ENCODE measurements at regions not wholly inside any gene's neighbourhood (a gene's known extent, or its start where the extent isn't known, plus 50 kb on each side); places are given as distances from the start of the nearest gene placed in this dataset.
A peak's percentile ranks its signal among the peaks of the same experiment; 100 is the strongest.

DNA sequence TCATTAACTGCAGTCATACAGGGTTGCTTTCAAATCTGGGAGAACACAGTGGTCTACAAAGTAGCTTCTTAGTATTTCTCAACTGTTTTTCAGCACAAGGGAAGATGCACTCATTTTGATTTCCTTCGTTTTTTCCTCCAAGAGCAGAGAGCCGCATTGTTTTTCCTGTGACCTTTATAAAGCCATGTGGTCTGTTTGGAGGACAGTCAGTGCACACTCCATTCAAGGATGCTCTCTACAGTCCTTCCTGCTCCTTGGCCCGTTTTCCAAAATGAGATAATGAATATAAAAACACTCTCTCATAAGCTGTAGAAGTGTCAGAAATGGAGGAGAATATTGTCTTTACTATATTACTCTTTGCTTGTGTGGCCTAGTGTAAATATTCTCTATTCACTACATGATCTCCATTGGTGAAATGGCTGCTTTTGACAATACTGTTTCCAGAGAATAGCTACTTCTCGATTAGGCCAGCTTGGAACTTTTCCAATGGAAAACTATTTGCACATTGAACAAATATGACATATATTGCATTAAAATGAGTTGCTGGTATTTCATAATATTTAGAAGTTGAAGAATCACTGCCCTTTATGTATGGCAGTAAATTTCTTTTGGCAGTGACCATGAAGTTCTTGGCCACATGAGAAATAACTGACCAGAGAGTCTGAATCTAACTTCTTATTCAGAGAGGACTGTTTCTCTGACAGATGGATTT is 393.1 kb upstream of the RGS6 start:
- Histone ChIP-seq H2AFZ (ENCODE audit: low read depth, low read length, severe bottlenecking) (no peak overlapping the region), H3K79me2 (ENCODE audit: insufficient read depth, low read length) (no peaks in the 10 kb centered on the region), H3K36me3 (ENCODE audit: low read length) (no peaks in the 10 kb centered on the region), H3K9me2 (replicated peaks; ENCODE audit: insufficient read depth, low read length) (no peaks in the 10 kb centered on the region), H3K4me3 (ENCODE audit: insufficient read depth, low read length, poor library complexity, severe bottlenecking) (no peak overlapping the region), H3K4me2 (ENCODE audit: low read depth, low read length, poor library complexity, severe bottlenecking) (no peak overlapping the region), H3F3A (ENCODE audit: insufficient read depth) (peaks cover 26% of the 10 kb centered on the region), H3K9ac (ENCODE audit: low read length) (no peak overlapping the region), H3K9me3 (ENCODE audit: insufficient read depth, low read length) (no peaks in the 10 kb centered on the region), H4K20me1 (ENCODE audit: low read depth, low read length) (no peaks in the 10 kb centered on the region), H3K27me3 (ENCODE audit: low read length) (no peaks in the 10 kb centered on the region), H3K27ac (ENCODE audit: low read depth, low read length) (no peak overlapping the region)
- TF ChIP-seq EZH2phosphoT487 (conservative IDR thresholded peaks at IDR 0.05; ENCODE audit: low read length) = no peak
- TF ChIP-seq, protein P1, sequence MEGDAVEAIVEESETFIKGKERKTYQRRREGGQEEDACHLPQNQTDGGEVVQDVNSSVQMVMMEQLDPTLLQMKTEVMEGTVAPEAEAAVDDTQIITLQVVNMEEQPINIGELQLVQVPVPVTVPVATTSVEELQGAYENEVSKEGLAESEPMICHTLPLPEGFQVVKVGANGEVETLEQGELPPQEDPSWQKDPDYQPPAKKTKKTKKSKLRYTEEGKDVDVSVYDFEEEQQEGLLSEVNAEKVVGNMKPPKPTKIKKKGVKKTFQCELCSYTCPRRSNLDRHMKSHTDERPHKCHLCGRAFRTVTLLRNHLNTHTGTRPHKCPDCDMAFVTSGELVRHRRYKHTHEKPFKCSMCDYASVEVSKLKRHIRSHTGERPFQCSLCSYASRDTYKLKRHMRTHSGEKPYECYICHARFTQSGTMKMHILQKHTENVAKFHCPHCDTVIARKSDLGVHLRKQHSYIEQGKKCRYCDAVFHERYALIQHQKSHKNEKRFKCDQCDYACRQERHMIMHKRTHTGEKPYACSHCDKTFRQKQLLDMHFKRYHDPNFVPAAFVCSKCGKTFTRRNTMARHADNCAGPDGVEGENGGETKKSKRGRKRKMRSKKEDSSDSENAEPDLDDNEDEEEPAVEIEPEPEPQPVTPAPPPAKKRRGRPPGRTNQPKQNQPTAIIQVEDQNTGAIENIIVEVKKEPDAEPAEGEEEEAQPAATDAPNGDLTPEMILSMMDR (IDR thresholded peaks at IDR 0.05; ENCODE audit: insufficient read depth, low read length, poor library complexity, severe bottlenecking) = no peak

GRCh38 chr14:71539650-71540285 is 392.5 kb upstream of the RGS6 start:
- Histone ChIP-seq H3K4me2 (ENCODE audit: low read depth, low read length, poor library complexity, severe bottlenecking) (no peak overlapping the region), H3K79me2 (ENCODE audit: insufficient read depth, low read length) (no peaks in the 10 kb centered on the region), H2AFZ (ENCODE audit: low read depth, low read length, severe bottlenecking) (no peak overlapping the region), H3K36me3 (ENCODE audit: low read length) (no peaks in the 10 kb centered on the region), H3K4me3 (ENCODE audit: insufficient read depth, low read length, poor library complexity, severe bottlenecking) (no peak overlapping the region), H3K27me3 (ENCODE audit: low read length) (no peaks in the 10 kb centered on the region), H4K20me1 (ENCODE audit: low read depth, low read length) (no peaks in the 10 kb centered on the region), H3K9me3 (ENCODE audit: insufficient read depth, low read length) (no peaks in the 10 kb centered on the region), H3F3A (ENCODE audit: insufficient read depth) (peaks cover 32% of the 10 kb centered on the region), H3K9me2 (replicated peaks; ENCODE audit: insufficient read depth, low read length) (no peaks in the 10 kb centered on the region), H3K9ac (ENCODE audit: low read length) (no peak overlapping the region), H3K27ac (ENCODE audit: low read depth, low read length) (no peak overlapping the region)
- no peak for TF ChIP-seq EZH2phosphoT487 (conservative IDR thresholded peaks at IDR 0.05; ENCODE audit: low read length)
- TF ChIP-seq, protein P1 (IDR thresholded peaks at IDR 0.05; ENCODE audit: insufficient read depth, low read length, poor library complexity, severe bottlenecking) = no peak

GRCh38 chr14:71541271-71541670 is 391.0 kb upstream of the RGS6 start:
- no peak for TF ChIP-seq EZH2phosphoT487 (conservative IDR thresholded peaks at IDR 0.05; ENCODE audit: low read length)
- TF ChIP-seq, protein P1 (IDR thresholded peaks at IDR 0.05; ENCODE audit: insufficient read depth, low read length, poor library complexity, severe bottlenecking) = no peak

More at GRCh38 chr14:71541271-71541670, 391.0 kb upstream of the RGS6 start:
- no peaks in the 10 kb centered on the region for H3K79me2 ChIP-seq (ENCODE audit: insufficient read depth, low read length)
- H3F3A ChIP-seq (ENCODE audit: insufficient read depth) = peaks cover 32% of the 10 kb centered on the region
- H3K9me2 ChIP-seq (replicated peaks; ENCODE audit: insufficient read depth, low read length) = no peaks in the 10 kb centered on the region
- no peak overlapping the region for H3K9ac ChIP-seq (ENCODE audit: low read length)
- no peaks in the 10 kb centered on the region for H3K36me3 ChIP-seq (ENCODE audit: low read length)
- peak overlapping the region; percentile 60 for H3K4me2 ChIP-seq (ENCODE audit: low read depth, low read length, poor library complexity, severe bottlenecking)
- no peaks in the 10 kb centered on the region for H3K9me3 ChIP-seq (ENCODE audit: insufficient read depth, low read length)
- H3K27ac ChIP-seq (ENCODE audit: low read depth, low read length) = peak overlapping the region; percentile 69; the same call in 1 of the 2 replicates
- no peak overlapping the region for H3K4me3 ChIP-seq (ENCODE audit: insufficient read depth, low read length, poor library complexity, severe bottlenecking)
- H2AFZ ChIP-seq (ENCODE audit: low read depth, low read length, severe bottlenecking) = no peak overlapping the region
- H4K20me1 ChIP-seq (ENCODE audit: low read depth, low read length) = no peaks in the 10 kb centered on the region
- H3K27me3 ChIP-seq (ENCODE audit: low read length) = no peaks in the 10 kb centered on the region

Data from SU-DHL-6 (cell line).